Gastroesophageal sphincter (tissue), 3 donors: ENCODE measurements at regions not wholly inside any gene's neighbourhood (a gene's known extent, or its start where the extent isn't known, plus 50 kb on each side); places are given as distances from the start of the nearest gene placed in this dataset.

ENCODE experiments used
- CTCF ChIP-seq, 4 experiments: fragments of 200-600 bp in 2 of 4; fragments of 450-650 bp in 2 of 4; sonication (generic) in 1 of 4; IDR thresholded peaks; one replicate each; pipeline ENCODE4 v1.5.1; 2017 to 2019; ENCODE audit warnings: antibody characterized with exemption in 4 of 4, mild to moderate bottlenecking in 2 of 4, moderate library complexity in 2 of 4
- POLR2AphosphoS5 ChIP-seq: sonication (generic); formaldehyde crosslinking; IDR thresholded peaks from one replicate; pipeline ENCODE4 v1.6.1; 2017; ENCODE audit warnings: antibody characterized with exemption

- TF ChIP-seq POLR2AphosphoS5 (no peak), CTCF (IDR thresholded peaks at IDR 0.05) (no peak)
Measured at GRCh38 chr5:2592766-2593165, 158.7 kb downstream of the IRX2 start.
